Urinary bladder (tissue), 3 donors: ENCODE measurements at regions not wholly inside any gene's neighbourhood (a gene's known extent, or its start where the extent isn't known, plus 50 kb on each side); places are given as distances from the start of the nearest gene placed in this dataset.

Source experiments
- DNase-seq: peaks from one replicate; pipeline ENCODE4 v3.0.0-alpha.2; 2015; ENCODE audit errors: extremely low spot score
- H3K27ac ChIP-seq: one replicate; pipeline ENCODE4 v1.5.1; 2013; ENCODE audit warnings: low read depth, mild to moderate bottlenecking, moderate library complexity
- H3K36me3 ChIP-seq: one replicate; pipeline ENCODE4 v1.6.1; 2013; ENCODE audit warnings: mild to moderate bottlenecking, moderate library complexity; ENCODE audit not compliant: insufficient read depth
- H3K4me1 ChIP-seq: one replicate; pipeline ENCODE4 v1.6.1; 2013; ENCODE audit warnings: mild to moderate bottlenecking, moderate library complexity; ENCODE audit not compliant: insufficient read depth
- H3K4me3 ChIP-seq: one replicate; pipeline ENCODE4 v1.5.1; 2013; ENCODE audit warnings: low read depth, low read length
- WGBS: extraction: QIAGEN DNeasy Blood & Tissue Kit; methylation state at CpG from one replicate; pipeline ENCODE4 v1.1.7; 2013; 5-methylcytosine and 5-hydroxymethylcytosine counted together
- donor health status: healthy with polysubstance abuse.
- donor health status: healthy.

DNA sequence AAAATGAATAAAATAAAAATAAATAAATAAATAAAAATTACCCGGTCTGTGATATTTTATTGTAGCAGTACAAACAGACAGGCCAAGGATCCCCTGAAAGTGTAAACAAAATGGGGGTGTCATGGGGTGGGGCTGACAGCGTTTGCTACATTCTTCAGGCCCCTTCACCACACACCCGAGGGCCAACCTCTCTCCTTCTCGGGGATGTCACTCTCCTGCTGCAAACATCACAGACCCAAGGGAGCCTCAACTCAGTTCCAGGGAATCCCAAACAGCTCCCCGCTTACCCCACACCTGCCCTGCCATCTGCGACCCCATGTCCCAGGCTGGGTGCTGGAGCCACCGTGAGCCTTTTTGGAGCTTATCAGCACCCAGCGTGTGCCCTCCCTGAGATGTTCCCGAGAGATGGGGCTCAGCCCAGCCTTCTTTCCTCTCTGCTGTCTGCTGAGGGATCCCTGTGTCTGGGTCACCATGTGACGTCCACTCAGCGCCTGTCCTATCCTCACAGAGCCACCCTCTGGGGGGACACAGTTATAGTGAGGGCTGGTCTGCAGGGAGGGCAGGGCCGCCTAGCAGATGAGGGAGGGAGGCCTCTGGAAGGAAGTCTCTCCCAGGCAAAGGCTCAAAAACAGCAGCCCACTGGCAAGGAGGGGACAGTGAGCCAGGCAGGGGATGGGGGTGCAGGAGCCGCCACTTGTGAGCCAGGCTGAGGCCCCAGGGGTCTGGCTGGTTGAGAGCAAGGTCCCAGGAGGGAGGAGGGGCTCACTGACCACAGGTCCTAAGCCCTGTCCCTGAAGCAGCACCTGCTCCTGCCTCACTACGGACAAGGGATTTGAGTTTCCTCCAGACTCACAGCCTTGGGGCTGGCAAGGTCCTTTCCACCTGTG, 1041.6 kb downstream of the BRD1 start:
- no peak overlapping the region for H3K4me3 ChIP-seq
- no peak for DNase-seq
- no peaks in the 10 kb centered on the region for H3K36me3 ChIP-seq
- H3K4me1 ChIP-seq: no peaks in the 10 kb centered on the region
- no peak overlapping the region for H3K27ac ChIP-seq
- 76% methylated on average over 14 of the region's 14 CpGs for WGBS

DNA sequence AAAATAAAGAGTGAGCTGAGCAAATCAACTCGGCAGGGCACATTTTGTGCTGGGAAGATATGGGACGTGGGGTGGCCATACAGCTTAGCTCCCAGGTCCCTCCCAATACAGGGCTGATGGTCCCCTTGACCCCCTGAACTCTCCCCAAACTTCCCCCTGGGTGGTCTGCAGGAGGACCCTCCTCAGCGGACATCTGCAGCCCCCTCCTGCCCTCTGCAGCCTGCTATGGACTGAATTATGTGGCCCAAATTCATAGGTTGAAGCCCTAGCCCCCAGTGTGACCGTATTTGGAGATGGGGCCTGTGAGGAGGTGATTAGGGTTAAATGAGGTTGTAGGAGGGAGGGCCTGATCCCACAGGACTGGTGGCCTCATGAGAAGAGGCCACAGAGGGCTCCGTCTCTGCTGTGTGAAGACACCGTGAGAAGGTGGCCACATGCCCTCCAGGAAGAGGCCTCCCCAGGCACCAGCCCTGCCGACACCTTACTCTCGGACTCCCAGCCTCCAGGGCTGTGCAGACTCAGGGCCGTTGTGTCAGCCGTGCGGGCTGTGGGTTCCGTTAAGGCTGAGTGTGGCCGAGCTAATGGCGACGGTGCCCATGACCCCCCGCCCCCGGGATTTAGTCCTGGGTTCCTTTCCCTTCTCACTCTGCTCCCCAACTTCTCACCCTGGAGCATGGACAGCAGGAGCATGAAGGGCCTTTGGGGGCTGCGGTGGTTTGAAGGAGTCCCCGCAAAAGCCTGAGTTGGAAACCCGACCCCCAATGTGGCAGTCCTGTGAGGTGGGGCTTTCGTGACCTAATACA, 1042.8 kb downstream of the BRD1 start:
- 92% methylated on average over 21 of the region's 21 CpGs for WGBS
- H3K4me3 ChIP-seq: no peak overlapping the region
- no peak for DNase-seq
- no peaks in the 10 kb centered on the region for H3K36me3 ChIP-seq
- no peak overlapping the region for H3K27ac ChIP-seq
- no peaks in the 10 kb centered on the region for H3K4me1 ChIP-seq

- H3K36me3 ChIP-seq: no peaks in the 10 kb centered on the region
- no peak overlapping the region for H3K4me3 ChIP-seq
- 71% methylated on average over 15 of the region's 15 CpGs for WGBS
- no peaks in the 10 kb centered on the region for H3K4me1 ChIP-seq
- H3K27ac ChIP-seq: no peak overlapping the region
- DNase-seq: no peak
Measured at GRCh38 chr22:48783821-48784266, 1043.8 kb downstream of the BRD1 start.

- no peak overlapping the region for H3K27ac ChIP-seq
- no peaks in the 10 kb centered on the region for H3K4me1 ChIP-seq
- no peaks in the 10 kb centered on the region for H3K36me3 ChIP-seq
- no peak for DNase-seq
- H3K4me3 ChIP-seq: no peak overlapping the region
- WGBS: 49% methylated on average over 16 of the region's 16 CpGs
Measured at GRCh38 chr22:48782811-48783511, 1044.7 kb downstream of the BRD1 start.

DNA sequence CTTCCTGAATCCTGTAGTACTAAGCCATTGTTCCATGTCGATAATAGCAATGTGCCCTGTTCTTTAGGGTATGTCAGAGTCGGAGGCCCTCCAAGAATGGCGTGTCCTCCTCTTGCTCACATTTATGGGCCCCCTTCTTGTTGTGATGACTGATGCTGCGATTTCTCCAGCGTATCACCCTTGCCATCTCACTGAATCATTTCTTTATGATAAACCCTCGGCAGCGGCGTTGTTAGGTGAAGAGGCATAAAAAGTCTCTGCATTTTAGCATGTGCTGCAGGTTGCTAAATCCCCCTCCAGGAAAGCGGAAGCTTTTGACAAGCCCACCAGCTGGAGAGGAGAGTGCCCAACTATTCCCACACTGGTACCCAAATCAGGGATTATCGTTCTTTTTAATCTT, 1045.3 kb downstream of the BRD1 start:
- WGBS: 92% methylated on average over 10 of the region's 10 CpGs
- H3K4me3 ChIP-seq: no peak overlapping the region

DNA sequence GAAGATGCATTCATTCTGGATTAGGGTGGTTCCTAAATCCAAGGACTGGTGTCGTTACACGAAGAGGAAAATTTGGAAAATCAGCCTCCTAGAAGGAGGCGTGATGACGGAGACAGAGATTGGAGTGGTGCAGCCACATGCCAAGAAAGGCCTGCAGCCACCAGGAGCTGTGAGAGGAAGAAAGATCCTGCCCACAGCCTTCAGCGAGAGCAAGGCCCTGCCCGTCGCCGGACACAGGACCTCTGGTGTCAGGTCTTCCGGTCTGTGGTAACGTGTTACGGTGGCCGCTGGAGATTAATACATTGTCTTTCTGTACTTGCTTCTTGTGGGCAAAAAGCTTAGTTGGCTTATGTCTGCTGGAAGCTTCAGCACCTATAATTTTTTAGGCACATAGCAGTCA, 1045.8 kb downstream of the BRD1 start:
- Histone ChIP-seq H3K4me1 (no peaks in the 10 kb centered on the region), H3K36me3 (no peaks in the 10 kb centered on the region)
- 93% methylated on average over 12 of the region's 12 CpGs for WGBS

More for the DNA sequence above, 1045.3 kb downstream of the BRD1 start:
- Histone ChIP-seq H3K36me3 (no peaks in the 10 kb centered on the region), H3K27ac (no peak overlapping the region), H3K4me1 (no peaks in the 10 kb centered on the region)
- no peak for DNase-seq

GRCh38 chr22:48781391-48781790, 1046.3 kb downstream of the BRD1 start:
- Histone ChIP-seq H3K4me3 (no peak overlapping the region), H3K4me1 (no peaks in the 10 kb centered on the region), H3K27ac (no peak overlapping the region), H3K36me3 (no peaks in the 10 kb centered on the region)
- 92% methylated on average over 14 of the region's 14 CpGs for WGBS
- no peak for DNase-seq

More for the DNA sequence above, 1045.8 kb downstream of the BRD1 start:
- DNase-seq: no peak
- Histone ChIP-seq H3K4me3 (no peak overlapping the region), H3K27ac (no peak overlapping the region)

GRCh38 chr22:48780597-48781277, 1046.9 kb downstream of the BRD1 start:
- Histone ChIP-seq H3K4me3 (no peak overlapping the region), H3K27ac (no peak overlapping the region), H3K4me1 (no peaks in the 10 kb centered on the region), H3K36me3 (no peaks in the 10 kb centered on the region)
- DNase-seq: no peak
- WGBS: 81% methylated on average over 19 of the region's 19 CpGs

DNA sequence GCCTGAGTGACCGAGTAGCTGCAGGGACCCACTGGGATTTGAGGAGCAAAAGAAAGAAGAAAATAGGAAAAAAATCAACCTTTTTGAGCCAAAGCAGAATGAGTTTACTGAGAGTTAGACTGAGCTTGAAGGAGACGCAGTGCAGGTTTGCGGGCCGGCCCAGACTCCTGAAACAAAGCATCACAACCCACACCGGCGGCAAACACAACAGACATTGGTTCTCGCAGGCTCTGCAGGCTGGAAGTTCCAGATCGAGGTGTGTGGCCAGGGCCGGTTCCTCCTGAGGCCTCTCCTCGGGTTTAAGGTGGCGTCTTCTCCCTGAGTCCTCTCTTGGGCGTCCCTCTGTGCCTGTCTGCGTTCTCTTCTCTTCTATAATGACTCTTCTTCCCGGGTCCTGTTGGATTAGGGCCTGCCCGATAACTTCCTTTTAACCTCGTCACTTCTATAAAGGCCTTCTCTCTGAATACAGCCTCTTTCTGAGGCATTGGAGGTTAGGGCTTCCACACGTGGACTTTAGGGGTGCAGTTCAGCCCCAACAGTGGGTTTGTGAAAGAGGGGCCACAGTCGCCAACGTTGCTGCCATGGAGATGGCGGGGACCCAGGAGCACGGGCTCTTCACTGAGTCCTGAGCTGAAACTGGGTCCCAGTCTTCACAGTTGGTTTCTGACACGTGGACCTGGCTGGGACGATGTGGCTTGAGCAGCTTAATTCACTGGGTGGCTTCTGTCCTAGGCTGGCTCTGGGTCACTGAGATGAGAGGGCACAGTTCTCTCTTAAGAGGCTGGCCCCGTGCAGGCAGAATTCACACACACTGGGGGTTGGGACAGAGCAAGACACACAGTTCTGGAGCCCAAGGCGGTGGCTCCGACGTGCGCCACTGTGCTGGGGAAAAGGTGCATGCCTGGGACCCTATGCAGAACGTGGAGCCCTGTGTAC, 1047.7 kb downstream of the BRD1 start:
- Histone ChIP-seq H3K4me3 (no peak overlapping the region), H3K27ac (no peak overlapping the region), H3K4me1 (no peaks in the 10 kb centered on the region), H3K36me3 (no peaks in the 10 kb centered on the region)
- WGBS: 88% methylated on average over 29 of the region's 29 CpGs
- no peak for DNase-seq

- DNase-seq: no peak
- 91% methylated on average over 24 of the region's 24 CpGs for WGBS
- H3K36me3 ChIP-seq: no peaks in the 10 kb centered on the region
- no peak overlapping the region for H3K4me3 ChIP-seq
- no peaks in the 10 kb centered on the region for H3K4me1 ChIP-seq
- H3K27ac ChIP-seq: no peak overlapping the region
Measured at GRCh38 chr22:48779211-48779643, 1048.4 kb downstream of the BRD1 start.

DNA sequence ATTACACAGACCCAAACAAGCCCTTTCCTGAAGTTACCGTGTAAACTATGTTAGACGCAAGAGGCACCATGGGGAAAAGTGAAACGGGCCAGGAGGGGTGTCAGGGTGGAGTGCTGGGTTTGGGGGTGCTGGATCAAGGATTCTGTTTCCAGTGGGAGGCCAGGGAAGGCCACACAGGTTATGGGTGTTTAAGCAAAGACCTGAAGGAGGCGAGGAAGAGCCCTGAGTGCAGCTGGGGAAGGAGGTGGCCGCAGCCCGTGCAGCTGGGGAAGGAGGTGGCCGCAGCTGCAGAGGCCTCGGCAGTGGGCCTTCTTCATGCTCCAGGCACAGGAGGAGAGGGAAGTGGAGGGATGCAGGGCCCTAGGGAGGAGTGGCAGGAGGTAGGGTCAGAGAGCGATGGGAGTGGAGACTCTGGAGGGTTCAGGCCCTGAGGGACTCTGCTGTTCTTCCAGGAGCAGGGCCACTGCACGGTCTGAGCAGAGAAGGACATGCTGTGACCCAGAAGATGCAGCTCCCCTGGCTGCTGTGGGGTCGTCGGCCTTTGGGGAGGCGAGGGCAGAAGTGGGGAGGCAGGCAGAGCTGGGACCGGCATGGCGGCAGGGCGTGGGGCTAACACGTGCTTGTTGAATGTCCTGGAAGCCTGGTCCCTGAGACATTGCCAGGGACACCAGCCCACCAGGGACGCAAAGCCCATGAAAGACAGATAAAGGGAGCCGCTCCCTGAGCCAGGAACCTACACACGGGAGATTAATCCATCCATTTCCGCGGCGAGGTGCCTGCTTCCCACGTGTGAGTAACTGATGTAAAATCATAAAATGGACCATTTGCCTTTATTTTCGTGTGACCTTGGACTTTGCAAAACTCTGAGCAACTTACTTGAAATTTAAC, 1049.1 kb downstream of the BRD1 start:
- 88% methylated on average over 25 of the region's 25 CpGs for WGBS
- Histone ChIP-seq H3K4me1 (no peaks in the 10 kb centered on the region), H3K27ac (no peak overlapping the region), H3K36me3 (no peaks in the 10 kb centered on the region), H3K4me3 (no peak overlapping the region)
- no peak for DNase-seq
